Immature natural killer cell (primary cell): ENCODE measurements at regions not wholly inside any gene's neighbourhood (a gene's known extent, or its start where the extent isn't known, plus 50 kb on each side); places are given as distances from the start of the nearest gene placed in this dataset.
"Not testable (repeated sequence)": the region's sequence is repeated elsewhere in the genome, so short reads cannot be mapped to it uniquely, and the experiment has no call there.

Experiments used
- DNase-seq, 3 donors: peaks; one replicate each; pipeline ENCODE4 v3.0.0; 2022; ENCODE audit warnings: mixed read lengths in 1 of 3
- H3K27ac Mint-ChIP-seq, 6 donors: one replicate each; pipeline ENCODE4 v1.8.0; 2020; ENCODE audit warnings: mixed read lengths in 6 of 6, mild to moderate bottlenecking in 5 of 6, inconsistent platforms in 4 of 6, moderate library complexity in 3 of 6
- H3K27me3 Mint-ChIP-seq, 3 donors: one replicate each; pipeline ENCODE4 v1.8.0; 2020 to 2021; ENCODE audit warnings: low read depth in 3 of 3, mild to moderate bottlenecking in 3 of 3, mixed read lengths in 3 of 3, moderate library complexity in 3 of 3, inconsistent platforms in 1 of 3
- H3K36me3 Mint-ChIP-seq, 3 donors: one replicate each; pipeline ENCODE4 v1.8.0; 2020; ENCODE audit warnings: mixed read lengths in 3 of 3, inconsistent platforms in 2 of 3, mild to moderate bottlenecking in 2 of 3
- H3K4me1 Mint-ChIP-seq, 2 donors: one replicate each; pipeline ENCODE4 v1.8.0; 2020; ENCODE audit warnings: inconsistent platforms in 2 of 2, mild to moderate bottlenecking in 2 of 2, mixed read lengths in 2 of 2, moderate library complexity in 1 of 2
- H3K4me3 Mint-ChIP-seq, 5 donors: one replicate each; pipeline ENCODE4 v1.8.0; 2020; ENCODE audit warnings: mild to moderate bottlenecking in 5 of 5, mixed read lengths in 5 of 5, inconsistent platforms in 3 of 5, moderate library complexity in 3 of 5
- H3K9me3 Mint-ChIP-seq, 6 donors: one replicate each; pipeline ENCODE4 v1.8.0; 2020; ENCODE audit warnings: mild to moderate bottlenecking in 6 of 6, mixed read lengths in 6 of 6, inconsistent platforms in 4 of 6, moderate library complexity in 3 of 6

DNA sequence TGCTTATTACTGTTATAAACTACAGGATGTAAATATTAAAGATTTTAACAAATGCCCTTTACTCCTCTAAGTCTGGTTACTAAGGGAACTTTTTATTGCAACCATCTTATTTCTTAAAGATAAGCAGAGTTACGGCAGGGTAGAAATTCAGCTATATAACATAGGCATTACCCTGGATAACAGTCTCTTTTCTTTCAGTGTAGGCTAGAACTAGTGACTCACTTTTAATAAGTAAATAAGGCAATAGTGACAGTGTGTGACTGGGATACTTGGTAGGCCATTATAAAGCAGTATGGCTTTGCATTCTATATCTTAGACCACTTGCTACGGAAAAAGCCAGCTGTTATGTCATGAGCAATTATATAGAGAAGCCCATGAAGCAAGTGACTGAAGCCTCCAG lies 1041.0 kb upstream of the NRXN1 start:
- no peak for DNase-seq
- H3K9me3 Mint-ChIP-seq = peaks cover 7 to 28% (median 18%) of the 10 kb centered on the region in 6 donors
- no peak overlapping the region for H3K27ac Mint-ChIP-seq
- no peaks in the 10 kb centered on the region for H3K36me3 Mint-ChIP-seq
- peaks cover 0 to 2% (median 0%) of the 10 kb centered on the region in 3 donors for H3K27me3 Mint-ChIP-seq
- H3K4me3 Mint-ChIP-seq = no peak overlapping the region
- no peaks in the 10 kb centered on the region for H3K4me1 Mint-ChIP-seq

DNA sequence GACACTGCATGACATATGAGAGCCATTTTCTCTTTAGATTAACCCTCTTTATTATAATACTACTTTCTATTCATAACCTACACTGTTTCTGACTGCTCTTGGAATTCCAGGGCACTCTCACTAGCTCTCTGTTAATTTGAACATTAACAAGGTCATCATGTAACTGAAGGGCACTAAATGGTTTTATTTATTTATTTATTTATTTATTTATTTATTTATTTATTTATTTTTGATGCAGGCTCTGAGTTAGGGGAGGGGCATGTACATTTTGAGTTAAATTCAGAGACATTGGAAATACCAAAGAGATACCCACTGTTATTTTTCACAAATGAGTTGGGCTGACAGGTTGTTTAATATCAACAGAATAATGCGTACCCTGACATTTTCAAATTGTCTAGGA lies 1038.7 kb upstream of the NRXN1 start:
- H3K27me3 Mint-ChIP-seq = no peaks in the 10 kb centered on the region
- no peak for DNase-seq
- no peaks in the 10 kb centered on the region for H3K4me1 Mint-ChIP-seq
- no peak overlapping the region for H3K4me3 Mint-ChIP-seq
- no peaks in the 10 kb centered on the region for H3K36me3 Mint-ChIP-seq
- H3K9me3 Mint-ChIP-seq = peaks cover 4 to 23% (median 14%) of the 10 kb centered on the region in 6 donors
- H3K27ac Mint-ChIP-seq = no peak overlapping the region

DNA sequence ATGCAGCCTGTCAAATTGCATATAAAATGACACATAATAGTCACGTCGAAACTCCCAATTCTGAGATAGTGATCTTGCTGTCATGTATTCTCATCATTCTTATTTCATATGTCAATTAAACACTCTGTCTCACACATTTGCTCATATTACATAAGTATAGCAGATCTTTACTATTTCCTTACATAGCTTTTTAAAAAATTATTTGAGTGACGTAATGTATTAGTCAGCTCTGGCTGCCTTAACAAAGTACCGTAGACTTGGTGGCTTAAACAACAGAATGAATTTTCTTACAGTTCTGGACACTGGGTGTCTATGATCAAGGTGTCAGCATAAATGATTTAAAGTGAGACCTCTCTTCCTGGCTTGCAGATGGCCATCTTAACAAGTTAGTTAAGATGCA lies 1032.3 kb upstream of the NRXN1 start:
- H3K27ac Mint-ChIP-seq = no peak overlapping the region
- H3K9me3 Mint-ChIP-seq = peaks cover 6 to 41% (median 23%) of the 10 kb centered on the region in 6 donors

DNA sequence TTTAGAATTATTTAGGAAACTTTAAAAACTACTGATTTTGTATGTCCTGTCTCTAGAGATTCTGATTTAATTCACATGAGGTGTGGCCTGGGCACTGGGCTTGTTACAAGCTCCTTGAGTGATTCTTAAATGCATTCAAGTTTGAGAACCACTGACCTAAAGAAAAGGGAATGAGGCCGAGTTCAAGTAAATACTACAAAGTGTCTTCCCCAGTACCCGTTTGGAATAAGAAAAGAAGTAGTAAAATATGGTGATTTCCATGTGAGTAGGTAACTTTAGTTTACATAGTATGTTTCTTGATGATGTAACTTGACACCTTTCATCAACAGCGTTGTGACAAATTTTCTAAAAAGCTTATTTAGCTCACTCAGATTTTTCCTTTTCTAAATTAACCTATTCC lies 1022.9 kb upstream of the NRXN1 start:
- Mint-ChIP-seq H3K36me3 (no peaks in the 10 kb centered on the region), H3K4me3 (no peak overlapping the region), H3K27me3 (peaks cover 0 to 2% (median 0%) of the 10 kb centered on the region in 3 donors), H3K4me1 (no peaks in the 10 kb centered on the region), H3K9me3 (peaks cover 21 to 50% (median 31%) of the 10 kb centered on the region in 6 donors), H3K27ac (no peak overlapping the region)
- no peak for DNase-seq

More for the DNA sequence above, 1032.3 kb upstream of the NRXN1 start:
- Mint-ChIP-seq H3K4me1 (no peaks in the 10 kb centered on the region), H3K4me3 (no peak overlapping the region), H3K36me3 (peaks cover 0 to 4% (median 0%) of the 10 kb centered on the region in 3 donors), H3K27me3 (no peaks in the 10 kb centered on the region)
- DNase-seq = no peak

DNA sequence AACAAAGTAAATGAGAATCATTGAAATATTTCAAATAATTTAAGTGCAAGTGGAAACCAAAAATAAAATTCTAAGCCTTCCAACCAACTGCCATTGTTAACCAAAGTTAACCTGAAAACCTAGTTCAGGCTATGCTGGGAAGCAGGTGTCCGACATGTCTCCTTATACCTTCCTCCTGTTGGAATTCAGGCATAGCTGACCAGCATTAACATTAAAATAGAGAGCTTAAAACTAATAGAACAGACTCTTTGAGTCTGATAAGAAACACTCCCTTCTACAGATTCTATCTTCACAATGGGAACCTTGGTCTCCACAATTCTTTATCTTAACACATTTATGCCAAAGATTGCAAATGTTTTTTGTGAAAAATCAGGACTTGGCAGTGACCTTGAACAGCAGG lies 1004.9 kb upstream of the NRXN1 start:
- H3K27me3 Mint-ChIP-seq = no peaks in the 10 kb centered on the region
- no peaks in the 10 kb centered on the region for H3K36me3 Mint-ChIP-seq
- H3K9me3 Mint-ChIP-seq = peaks cover 3 to 36% (median 13%) of the 10 kb centered on the region in 6 donors
- no peak overlapping the region for H3K27ac Mint-ChIP-seq
- no peaks in the 10 kb centered on the region for H3K4me1 Mint-ChIP-seq
- H3K4me3 Mint-ChIP-seq = no peak overlapping the region
- no peak for DNase-seq

DNA sequence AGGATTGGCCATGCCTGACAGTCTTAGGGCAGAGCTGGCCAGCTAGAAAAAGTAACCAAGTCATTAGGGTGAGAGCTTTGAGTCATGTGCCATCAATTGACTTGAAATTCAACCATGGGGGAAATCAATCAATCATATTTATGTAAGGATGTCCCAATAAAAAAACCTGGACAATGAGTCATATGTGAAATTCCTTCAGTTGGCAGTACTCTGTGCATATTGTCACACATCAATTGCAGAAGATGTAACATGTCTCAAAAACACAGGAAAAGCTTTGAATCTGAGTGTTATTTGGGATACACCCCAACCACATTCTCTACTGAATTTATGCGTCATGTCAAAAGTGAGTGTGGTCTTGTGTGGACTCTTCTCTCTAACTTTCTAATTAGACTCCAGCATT lies 1004.1 kb upstream of the NRXN1 start:
- DNase-seq = no peak
- Mint-ChIP-seq H3K4me1 (no peaks in the 10 kb centered on the region), H3K36me3 (no peaks in the 10 kb centered on the region), H3K9me3 (peaks cover 6 to 44% (median 14%) of the 10 kb centered on the region in 6 donors), H3K4me3 (no peak overlapping the region), H3K27ac (no peak overlapping the region), H3K27me3 (no peaks in the 10 kb centered on the region)

DNA sequence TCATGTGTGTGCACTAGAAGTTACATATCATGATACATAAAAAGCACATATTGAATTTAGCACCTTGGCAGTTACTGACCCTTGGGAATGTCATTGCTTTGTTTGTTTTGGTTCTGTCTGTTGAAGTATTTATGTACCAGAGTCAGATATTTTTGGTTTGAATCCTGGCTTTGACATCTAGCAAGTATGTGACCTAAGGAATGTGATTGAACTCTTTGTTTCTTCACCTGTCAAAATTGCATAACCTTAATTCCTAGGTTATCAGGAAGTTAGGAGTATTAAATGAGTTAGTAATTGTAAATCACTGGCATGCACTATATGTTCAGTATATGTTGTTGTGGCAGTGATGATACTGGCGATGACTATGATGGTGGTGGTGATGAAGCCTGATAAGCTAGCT lies 1003.5 kb upstream of the NRXN1 start:
- Mint-ChIP-seq H3K9me3 (peaks cover 6 to 50% (median 18%) of the 10 kb centered on the region in 6 donors), H3K4me3 (no peak overlapping the region), H3K27ac (no peak overlapping the region), H3K36me3 (no peaks in the 10 kb centered on the region), H3K27me3 (no peaks in the 10 kb centered on the region), H3K4me1 (no peaks in the 10 kb centered on the region)
- no peak for DNase-seq

DNA sequence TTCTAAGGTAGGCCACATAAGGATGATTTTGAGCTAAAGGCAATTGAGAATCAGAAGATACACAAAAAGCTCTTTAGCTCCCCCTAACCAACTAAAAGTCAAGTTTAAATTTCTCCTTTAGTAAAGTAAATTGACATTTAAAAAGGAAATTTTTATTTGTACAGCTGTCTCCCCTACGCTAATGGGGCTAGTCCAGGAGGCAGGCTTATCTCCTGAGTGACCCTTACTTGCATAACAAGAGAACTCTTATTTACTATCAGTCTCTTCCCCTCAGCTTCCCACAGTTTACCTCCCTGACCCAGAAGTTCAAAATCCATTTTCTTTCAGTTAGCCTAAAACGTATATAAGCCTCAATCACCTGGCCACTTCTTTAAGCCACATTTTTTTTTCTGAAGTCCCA lies 1002.8 kb upstream of the NRXN1 start:
- no peaks in the 10 kb centered on the region for H3K36me3 Mint-ChIP-seq
- DNase-seq = no peak
- H3K4me1 Mint-ChIP-seq = no peaks in the 10 kb centered on the region
- H3K9me3 Mint-ChIP-seq = peaks cover 6 to 53% (median 19%) of the 10 kb centered on the region in 6 donors
- H3K4me3 Mint-ChIP-seq = no peak overlapping the region
- H3K27ac Mint-ChIP-seq = no peak overlapping the region
- H3K27me3 Mint-ChIP-seq = no peaks in the 10 kb centered on the region

DNA sequence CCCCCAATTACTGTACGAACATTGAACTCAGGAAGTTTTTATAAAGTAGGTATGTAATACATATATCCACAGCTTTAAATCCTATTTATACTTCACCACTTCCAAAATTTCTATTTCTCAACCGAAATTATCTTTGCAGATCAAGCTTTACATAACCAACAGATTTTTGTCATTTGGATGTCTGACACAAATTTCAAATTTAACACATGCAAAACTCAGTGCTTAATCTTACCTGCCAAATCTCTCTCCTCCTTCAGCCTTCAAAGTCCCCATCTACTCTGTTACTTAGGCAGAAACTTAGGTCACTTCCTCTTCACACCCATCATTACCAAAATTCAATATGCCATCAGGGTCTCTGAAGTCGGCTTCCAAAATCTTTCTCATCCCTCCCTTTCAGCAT lies 990.1 kb upstream of the NRXN1 start:
- H3K4me3 Mint-ChIP-seq = no peak overlapping the region
- peaks cover 0 to 2% (median 1%) of the 10 kb centered on the region in 3 donors for H3K27me3 Mint-ChIP-seq
- H3K36me3 Mint-ChIP-seq = no peaks in the 10 kb centered on the region
- H3K9me3 Mint-ChIP-seq = peaks cover 18 to 75% (median 44%) of the 10 kb centered on the region in 6 donors
- DNase-seq = no peak
- H3K27ac Mint-ChIP-seq = no peak overlapping the region
- H3K4me1 Mint-ChIP-seq = no peaks in the 10 kb centered on the region

DNA sequence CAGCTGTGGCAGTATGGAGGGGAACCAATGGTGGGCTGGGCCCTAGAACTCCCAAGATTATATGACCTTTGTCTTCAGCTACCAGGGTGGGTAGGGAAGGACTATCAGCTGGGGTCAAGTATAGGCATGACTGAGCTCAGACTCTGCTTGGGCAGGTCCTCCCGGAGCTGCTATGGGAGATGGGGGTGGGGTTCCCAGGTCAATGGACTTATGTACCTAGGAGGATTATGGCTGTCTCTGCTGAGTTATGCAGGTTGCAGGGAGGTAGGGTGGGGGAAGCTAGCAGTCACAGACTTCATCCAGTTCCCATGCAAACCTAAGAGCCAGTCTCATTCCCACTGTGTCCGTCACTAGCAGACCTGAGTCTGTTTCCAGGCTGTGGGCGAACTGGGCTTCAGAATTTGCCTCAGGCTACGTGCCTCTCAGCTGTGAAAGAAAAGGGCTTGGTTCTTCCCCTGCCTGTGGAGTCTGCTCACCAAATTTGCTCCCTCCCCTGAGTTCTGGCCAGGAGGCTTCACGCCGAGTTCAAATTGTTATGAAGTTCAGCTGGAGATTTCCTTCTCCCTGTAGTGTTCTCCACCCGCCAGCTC lies 985.8 kb upstream of the NRXN1 start:
- Mint-ChIP-seq H3K36me3 (no peaks in the 10 kb centered on the region), H3K27ac (no peak overlapping the region), H3K9me3 (peaks cover 6 to 77% (median 57%) of the 10 kb centered on the region in 6 donors), H3K4me3 (no peak overlapping the region), H3K4me1 (no peaks in the 10 kb centered on the region), H3K27me3 (no peaks in the 10 kb centered on the region)
- no peak for DNase-seq

DNA sequence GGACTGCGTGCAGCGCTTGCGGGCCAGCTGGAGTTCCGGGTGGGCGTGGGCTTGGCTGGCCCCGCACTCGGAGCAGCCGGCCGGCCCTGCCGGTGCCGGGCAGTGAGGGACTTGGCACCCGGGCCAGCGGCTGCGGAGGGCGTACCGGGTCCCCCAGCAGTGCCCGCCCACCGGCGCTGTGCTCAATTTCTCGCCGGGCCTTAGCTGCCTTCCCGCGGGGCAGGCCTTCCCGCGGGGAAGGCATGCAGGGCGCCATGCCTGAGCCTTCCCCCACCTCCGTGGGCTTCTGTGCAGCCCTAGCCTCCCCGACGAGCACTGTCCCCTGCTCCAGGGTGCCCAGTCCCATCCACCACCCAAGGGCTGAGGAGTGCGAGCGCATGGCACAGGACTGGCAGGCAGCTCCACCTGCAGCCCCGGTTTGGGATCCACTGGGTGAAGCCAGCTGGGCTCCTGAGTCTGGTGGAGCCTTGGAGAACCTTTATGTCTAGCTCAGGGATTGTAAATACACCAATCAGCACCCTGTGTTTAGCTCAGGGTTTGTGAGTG lies 975.0 kb upstream of the NRXN1 start:
- H3K27ac Mint-ChIP-seq, H3K4me1 Mint-ChIP-seq, DNase-seq, H3K4me3 Mint-ChIP-seq, H3K36me3 Mint-ChIP-seq, H3K27me3 Mint-ChIP-seq: not testable (repeated sequence)
- peaks cover 6 to 52% (median 35%) of the 10 kb centered on the region in 6 donors for H3K9me3 Mint-ChIP-seq

DNA sequence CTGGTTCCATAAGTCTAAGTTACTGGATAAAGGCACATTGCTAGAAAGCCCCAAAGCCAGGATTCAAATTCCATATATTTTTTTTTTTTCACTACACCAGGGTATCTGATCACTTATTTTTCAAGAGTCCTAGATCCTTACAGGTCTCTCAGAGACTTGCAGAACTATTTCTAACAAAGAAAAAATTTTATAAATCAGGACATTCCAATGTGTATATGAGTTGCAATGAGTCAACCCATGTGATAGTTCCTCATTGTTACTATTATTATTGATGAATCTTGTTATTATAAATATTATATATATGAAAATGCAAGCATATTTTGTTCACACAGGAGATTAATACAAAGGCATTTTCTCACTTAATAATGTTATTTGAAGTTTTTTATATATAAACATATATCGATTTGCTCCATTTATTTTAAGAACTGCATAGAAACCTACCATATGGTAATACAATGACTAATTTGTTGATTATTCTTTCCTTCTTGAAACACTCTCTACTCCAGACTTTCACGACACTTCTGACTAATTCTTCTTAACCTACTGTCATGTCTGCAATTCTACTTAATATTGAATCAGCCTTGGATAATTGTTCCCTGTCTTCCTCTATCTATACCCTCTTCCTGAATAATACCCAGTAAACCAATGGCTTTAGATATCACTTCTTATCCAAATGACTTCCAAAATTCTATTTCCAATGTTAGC lies 968.4 kb upstream of the NRXN1 start:
- DNase-seq = no peak
- Mint-ChIP-seq H3K4me1 (no peaks in the 10 kb centered on the region), H3K9me3 (peaks cover 8 to 52% (median 30%) of the 10 kb centered on the region in 6 donors), H3K27me3 (no peaks in the 10 kb centered on the region), H3K27ac (no peak overlapping the region), H3K4me3 (no peak overlapping the region), H3K36me3 (no peaks in the 10 kb centered on the region)

DNA sequence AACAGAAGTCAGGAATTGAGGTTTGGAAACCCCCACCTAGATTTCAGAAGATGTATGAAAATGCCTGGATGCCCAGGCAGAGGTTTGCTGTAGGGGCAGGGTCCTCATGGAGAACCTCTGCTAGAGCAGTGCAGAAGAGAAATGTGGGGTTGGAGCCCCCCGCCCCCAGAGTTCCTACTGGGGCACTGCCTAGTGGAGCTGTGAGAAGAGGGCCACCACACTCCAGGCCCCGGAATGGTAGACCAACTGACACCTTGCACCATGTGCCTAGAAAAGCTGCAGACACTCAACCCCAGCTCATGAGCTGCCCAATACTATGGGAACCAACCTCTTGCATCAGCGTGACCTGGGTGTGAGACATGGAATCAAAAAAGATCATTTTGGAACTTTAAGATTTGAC lies 967.0 kb upstream of the NRXN1 start:
- Mint-ChIP-seq H3K27me3 (no peaks in the 10 kb centered on the region), H3K27ac (no peak overlapping the region), H3K4me3 (no peak overlapping the region), H3K9me3 (peaks cover 14 to 62% (median 38%) of the 10 kb centered on the region in 6 donors), H3K4me1 (no peaks in the 10 kb centered on the region), H3K36me3 (no peaks in the 10 kb centered on the region)
- DNase-seq = no peak

DNA sequence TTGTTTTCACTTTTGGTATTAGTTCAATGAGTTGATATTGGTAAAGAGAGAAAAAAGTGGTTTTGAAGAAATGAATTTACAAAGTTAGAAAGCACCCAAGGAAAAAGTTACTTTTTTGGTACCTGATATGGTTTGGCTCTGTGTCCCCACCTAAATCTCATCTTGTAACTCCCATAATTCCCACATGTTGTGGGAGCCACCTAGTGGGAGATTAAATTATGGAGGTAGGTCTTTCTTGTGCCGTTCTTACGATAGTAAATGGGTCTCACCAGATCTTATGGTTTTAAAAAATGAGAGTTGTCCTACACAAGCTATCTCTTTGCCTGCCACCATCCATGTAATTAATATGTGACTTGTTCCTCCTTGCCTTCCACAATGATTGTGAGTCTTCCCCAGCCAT lies 965.6 kb upstream of the NRXN1 start:
- Mint-ChIP-seq H3K36me3 (no peaks in the 10 kb centered on the region), H3K4me3 (no peak overlapping the region), H3K27ac (no peak overlapping the region), H3K27me3 (no peaks in the 10 kb centered on the region), H3K9me3 (peaks cover 17 to 68% (median 42%) of the 10 kb centered on the region in 6 donors), H3K4me1 (no peaks in the 10 kb centered on the region)
- DNase-seq = no peak
